CD4-positive, alpha-beta T cell treated with Interleukin-1 beta for 1 hour (primary cell): ENCODE measurements at regions not wholly inside any gene's neighbourhood (a gene's known extent, or its start where the extent isn't known, plus 50 kb on each side); places are given as distances from the start of the nearest gene placed in this dataset.

Source experiments
- DNase-seq, 2 donors: peaks; one replicate each; pipeline ENCODE4 v3.0.0-alpha.2; 2020 to 2022

DNA sequence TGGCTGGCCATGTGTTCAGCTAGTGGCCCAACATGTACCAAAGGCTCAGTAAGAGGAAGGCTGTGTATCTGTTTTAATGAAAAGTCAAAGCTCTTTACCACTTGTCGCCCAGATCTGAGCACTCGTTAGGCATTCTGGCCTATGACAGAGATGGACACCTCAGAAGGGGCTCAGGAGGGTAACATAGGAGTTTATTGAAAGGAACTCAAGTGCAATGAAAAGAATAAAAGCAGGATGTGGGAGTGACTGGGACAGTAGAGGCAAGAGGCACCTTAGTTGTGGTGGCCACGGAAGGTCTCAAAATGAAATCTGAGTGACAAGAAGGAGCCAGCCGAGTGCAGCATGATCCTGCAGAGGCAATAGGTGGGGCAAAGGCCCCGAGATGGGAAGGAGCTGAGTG is 309.7 kb downstream of the MN1 start:
- no peak for DNase-seq

DNA sequence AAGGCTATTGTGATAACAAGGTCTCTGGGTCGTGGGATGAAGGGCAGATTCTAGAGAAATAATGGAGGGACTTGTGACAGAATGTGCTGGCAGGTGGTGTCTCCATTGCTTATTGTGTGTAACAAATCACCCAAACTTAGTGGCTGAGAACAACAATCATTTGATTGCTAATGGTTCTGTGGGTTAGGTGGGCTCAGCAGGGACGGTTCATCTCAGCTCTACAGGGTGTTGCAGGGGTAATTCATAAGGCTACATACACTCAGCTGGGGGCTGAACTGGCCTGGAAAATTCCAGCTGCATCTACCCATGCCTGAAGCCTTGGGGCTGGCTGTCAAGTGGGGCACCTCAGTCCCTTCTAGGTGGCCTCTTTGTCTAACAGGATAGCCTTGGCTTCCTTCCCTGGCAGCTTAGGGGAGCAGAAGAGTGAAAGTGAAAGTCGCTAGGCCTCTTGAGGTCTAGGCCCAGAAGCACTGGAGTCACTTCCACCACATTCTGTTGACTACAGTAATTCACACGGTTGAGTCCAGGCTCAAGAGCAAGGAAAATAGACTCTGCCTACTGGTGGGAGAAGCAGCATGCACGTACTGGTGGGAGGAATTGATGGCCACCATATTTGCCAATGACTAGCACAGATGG is 308.9 kb downstream of the MN1 start:
- DNase-seq = no peak

DNA sequence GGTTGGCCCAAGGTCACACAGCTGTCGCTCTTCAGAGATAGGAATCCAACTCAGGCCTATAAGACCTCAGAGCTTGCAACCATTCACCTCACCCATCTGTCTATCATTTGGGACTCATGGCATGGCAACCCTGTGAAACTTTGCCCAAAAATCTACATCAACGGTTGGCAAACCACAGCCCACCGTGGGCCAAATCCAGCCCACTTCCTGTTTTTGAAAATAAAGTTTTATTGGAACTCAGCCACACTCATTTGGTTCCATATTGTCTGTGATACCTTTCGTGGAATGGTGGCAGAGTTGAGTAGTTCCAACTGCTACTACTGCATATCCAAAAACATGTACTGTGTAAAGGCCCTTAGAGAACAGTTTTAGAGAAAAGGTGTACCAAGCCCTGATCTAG is 307.8 kb downstream of the MN1 start:
- no peak for DNase-seq

DNA sequence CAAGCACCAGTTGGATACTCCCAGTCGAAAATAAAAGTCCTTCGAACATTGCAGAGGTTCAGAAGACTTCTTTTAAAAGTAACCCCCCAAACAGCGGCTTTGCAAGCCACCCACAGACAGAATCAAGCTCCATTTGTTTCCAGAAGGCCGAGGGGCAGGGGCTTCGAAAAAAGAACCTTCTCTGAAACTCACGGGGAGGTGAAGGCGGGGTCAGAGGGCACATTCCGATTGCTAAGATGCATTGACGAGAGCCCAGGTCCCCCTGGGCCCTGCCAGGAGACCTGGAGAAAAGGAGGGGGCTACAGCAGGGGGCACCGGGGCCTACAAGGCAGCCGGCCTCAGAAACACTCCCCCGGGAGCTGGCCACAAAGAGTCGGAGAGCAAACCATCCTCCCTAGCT is 306.8 kb downstream of the MN1 start:
- DNase-seq = no peak

DNA sequence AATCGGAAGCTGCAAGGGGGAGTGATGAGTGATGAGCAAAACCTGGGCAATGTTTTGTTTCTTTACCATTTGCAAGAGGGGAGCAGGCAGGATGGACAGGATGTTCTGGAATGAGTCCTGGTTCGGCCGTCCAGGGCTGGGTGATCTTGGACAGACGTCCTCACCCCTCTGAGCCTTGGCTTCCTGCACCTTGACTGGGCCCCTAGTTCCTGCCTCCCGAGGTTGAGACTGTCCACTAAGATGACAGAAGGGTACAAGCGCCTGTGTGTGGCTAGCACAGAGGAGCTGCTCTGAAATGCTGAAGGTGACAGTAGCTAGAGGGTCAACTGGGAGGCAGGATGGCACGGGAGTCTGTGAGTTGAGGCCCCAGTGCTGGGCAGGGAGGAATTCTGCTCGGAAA is 306.2 kb downstream of the MN1 start:
- no peak for DNase-seq

DNA sequence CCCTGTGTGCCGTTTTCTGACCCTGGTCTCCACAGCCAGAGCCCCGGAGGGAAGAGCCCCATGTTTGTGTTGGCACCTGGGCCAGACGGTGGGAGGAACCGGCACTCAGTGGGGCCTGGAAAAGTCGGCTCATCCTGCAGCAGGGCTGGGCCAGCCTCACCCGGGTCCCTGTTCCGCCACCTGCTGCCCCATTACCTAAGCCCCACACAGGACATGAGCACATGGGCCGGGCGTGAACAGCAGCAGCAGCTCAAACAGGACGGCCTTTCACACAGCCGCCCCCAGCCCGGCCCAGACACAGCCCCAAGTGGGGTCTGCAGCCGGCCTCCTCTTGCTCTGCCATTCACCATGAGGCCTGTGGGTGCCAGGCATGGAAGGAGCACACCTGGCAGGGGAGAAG is 302.4 kb downstream of the MN1 start:
- DNase-seq = no peak

DNA sequence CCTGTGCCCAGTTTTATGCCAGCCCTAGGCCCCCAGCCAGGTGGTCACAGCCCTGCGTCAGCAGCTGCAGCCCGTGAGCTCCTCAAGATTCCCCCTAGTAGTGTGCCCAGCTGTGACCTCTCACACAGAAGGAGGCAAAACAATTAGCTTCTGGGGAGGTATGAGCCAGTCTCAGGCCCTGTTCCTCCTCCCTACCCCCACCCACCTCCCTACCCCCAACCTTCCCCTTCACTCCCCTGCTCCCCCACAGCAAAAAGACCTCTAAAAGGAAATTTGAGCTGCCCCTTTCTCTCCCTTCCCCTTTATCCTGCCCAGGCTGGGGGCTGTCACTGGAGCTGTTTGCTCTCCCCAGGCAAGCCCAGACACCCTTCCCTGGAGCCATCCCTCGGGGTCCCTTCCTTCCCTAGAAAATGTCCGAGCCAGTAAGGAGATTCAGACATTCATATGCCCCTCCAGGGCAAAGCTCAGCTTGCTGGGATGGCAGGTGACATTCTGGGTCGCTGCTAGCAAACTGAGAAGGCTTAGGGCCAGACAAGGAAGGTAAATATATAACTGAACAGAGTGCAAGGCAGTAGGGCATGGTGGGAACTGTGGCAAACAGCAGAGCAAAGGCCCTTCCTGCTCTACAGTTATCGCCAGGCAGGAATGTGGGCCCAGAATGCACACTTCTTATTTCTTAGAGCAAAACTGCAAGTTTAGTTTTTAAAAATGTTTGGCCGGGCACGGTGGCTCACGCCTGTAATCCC is 300.2 kb downstream of the MN1 start:
- no peak for DNase-seq

DNA sequence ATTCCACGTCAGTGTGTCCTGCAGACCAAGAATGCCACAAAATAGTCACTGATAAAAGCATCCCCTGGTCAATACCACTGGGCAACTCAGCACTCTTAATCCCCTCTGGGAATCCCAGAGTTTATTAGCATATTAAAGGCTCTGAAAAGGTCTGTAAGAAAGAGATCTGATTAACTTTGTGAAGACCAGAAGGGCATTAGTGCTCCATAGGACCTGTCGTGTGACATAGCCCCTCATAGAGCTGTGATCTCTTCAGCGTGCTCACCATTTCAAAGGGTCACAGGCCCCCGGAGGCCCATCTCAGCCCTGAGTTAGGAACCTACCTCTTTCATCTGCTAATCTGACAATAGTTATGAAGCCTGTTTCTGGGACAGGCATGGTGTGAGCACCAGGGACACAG is 299.2 kb downstream of the MN1 start:
- DNase-seq = no peak

DNA sequence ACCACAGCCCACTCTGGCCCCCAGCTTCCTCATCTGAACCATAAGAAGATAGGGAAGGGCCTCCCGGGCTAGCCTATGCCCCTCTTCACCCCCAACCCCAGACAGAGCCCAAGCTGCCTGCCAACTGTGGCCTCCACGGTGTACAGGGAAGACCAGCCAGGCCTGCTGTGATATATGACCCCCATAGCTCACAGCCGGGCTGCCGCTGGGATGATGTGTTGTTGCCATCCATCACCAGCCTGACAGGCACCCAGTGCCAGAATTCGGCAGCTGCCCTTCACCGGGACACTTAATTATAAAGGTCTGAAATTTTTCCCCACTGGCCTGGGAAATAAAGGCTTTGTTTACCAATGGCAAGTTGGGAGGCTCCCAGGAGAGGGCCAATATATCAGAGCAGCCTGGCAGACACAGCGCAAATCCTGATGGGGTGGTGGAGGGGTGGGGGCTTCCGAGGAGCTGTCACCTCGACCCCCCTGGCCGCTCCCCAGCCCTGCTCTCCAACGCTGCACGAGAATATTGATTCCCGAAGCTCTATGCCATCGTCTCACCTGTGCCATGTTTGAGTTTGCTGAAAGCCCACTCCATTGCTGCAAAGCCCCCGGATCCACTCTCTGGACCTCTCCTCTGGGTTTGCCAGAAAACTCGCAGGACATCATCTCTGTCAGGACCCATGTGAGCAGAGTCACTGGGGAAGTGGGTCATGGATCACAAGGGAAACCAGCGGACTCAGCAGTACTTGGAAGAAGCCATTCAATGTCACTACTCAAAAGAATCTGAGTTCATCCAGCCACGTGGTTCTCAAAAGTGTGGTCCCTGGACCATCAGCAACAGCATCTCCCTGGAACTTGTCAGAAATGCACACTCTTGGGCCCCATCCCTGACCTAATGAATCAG is 296.9 kb downstream of the MN1 start:
- no peak for DNase-seq

DNA sequence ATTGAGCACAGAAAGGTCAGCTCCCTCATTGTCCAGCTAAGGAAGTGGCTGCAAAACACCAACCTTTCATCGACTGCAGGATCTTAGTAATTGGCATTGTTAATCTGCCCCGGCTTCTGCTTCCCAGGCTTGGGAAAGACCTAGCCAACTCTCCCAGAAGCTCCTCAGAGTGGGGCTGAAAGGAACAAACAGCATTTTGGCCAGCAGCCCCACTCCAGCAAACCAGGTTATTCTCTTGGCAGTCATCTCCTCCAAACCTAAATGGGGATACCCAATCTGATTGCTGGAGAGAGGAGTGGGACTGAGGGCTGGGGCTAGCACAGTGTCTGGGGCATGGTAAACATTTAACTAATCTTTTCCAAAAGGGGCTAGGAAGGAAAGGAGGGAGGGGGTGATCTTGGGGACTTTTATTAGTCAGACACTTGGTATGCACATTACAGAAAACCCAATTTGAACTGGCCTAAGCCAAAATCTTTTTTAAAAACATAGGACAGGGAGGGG is 294.4 kb downstream of the MN1 start:
- DNase-seq = no peak

DNA sequence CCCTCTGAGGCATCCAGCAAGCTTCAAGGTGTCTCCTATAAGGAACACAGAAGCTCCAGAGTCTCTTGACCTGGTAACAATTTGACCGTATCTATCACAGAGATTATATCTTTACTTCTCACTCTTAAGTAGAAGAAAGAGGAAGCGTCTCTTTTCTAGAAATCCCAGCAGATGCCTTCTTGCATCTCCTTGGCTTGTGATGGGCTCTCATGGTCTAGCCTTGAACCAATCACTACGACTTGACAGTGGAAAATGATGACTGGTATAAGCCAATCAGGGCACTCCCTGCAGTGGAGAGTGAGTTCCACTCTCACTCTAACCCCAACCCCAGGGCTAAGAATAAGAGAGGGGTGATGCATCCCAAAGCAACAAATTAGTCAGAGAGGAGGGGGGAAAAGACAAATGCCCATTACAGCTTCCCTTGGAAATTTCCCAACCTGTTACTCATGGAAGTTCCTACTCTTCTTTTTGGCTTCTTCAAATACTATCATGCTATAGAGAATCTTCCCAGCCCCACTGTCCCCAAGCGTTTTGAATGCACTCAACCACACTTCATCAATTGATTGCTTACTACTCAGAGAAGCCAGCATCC is 293.5 kb downstream of the MN1 start:
- no peak for DNase-seq

DNA sequence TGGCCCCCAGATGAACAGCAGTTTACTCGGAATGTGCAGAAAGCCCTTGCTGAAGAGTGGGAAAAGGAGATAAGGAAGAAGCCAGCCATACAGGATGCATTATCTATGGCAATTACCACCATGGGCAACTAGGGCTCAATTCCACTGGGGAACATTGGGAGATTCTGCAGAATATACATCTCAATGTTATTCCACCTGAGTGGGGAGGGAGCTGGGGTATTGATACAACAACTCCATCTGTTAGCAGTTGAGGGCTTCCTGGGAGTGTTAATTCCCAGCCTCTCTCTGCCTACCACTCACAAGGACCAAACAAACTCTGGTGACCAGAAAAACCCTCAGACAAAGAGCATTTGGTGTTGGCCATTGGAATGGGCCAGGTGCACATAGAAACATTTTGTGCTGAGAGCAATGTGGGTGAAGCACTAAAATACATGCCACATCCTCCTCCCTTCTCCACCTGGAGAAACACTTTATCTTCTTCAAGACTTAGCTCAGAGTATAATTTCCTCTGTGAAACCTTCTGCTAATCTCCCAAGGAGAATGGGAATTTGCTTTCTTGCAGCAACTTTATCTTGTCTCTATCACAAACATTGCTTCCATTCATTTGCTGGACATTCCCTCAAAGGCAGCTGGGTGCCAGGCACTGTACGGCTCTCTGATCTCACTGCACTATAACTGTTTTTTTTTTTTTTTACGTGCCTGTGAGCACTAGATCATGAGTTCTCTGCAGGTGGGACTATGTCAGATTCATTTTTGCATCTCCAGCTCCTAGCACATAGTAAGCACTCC is 292.2 kb downstream of the MN1 start:
- DNase-seq = no peak

DNA sequence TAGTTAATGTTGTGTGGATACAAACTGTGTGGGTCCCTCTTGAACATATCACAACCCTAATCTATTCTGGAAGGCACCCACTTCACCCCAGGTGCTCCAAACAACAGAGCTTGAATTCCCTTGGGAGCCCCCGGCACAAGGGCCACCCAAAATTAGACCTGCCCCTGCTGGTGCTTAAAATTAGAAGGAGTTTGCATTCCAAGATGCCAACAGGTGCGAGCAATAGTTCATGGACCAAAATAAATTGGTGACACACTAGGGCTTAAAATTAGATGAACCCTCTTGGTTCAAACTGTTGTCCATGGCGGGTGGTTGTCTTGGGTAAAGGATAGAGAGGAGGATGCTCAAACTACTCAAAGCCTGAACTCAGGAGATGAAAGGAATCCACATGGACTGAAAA is 291.5 kb downstream of the MN1 start:
- no peak for DNase-seq

DNA sequence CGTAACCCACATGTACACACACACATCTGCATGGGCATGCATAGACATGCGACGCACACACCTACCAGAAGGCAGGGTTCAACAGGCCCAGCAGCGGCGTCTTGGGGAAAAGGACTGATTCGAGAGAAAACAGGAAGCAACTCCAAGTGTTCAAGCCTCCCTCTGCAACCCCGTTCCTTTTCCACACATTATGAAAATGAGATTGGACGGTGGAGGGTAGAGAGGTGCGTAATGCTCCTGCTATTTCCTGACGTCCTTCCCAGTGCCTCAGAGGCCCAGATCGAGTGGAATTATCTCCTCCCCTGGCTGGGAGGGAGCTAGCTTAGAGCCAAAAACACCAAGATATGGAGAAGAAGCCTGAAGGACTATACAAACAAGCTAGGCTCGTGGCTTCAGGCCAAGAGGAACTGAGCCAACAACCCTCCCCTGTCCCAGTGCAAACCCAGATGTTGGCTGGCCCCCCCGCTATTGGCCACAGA is 289.2 kb downstream of the MN1 start:
- no peak for DNase-seq

DNA sequence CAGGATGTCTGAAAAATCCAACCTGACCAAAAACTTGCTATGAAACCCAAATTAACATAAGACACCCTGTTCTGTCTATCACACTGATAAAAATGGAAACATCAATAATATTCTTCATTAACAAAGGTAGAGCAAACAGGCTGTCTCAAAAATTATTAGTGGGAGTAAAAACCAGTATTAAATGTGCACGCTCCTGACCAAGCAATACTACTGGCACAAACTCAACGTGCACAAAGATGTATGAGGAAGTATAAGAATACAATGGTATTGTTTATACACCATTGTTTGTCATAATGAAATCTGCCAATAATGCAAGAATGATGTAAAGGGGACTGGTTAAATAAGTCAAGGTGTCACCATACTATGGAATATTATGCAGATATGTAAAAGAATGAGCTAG is 288.5 kb downstream of the MN1 start:
- no peak for DNase-seq

DNA sequence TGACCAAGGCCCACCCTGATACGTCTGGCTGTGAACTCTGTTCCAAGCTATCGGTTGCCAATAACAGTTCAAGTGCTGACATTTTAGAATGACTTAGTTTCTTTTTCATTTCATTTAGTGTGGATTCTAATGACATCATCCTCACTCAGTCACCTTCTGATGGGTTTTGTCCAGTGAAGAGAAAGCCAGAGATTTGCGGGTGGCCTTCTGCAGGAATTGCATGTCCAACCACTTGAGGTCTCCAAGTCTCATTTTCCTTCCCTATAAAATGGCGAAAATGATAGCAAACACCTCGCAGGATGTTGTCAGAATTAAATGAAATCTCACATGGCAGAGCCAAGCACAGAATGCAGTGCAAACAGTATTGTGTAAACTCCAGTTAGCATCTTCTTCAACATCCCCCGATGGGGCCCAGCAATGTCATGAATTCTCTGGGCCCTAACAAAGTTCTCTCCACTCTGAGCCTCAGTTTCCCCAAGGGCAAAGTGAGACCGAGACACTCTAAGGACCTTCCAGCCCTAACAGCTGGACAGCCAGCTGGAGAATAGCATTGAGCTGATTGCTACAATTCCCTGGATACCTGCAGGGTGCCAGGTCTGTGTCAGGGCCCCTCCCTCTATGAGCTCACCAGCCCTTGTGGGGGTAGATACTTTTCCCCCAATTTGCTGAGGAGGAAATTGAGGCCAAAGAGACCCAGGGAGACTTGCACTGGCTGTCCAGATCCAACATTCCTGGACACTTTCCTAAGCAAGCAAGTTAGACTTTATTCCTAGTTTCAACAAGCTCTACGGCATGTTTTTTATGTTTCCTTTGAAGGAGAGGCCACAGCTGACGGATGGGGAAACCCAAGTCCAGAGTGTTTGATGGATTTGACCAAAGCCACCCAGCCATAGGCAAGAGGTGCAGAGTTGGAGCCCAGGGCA is 286.7 kb downstream of the MN1 start:
- no peak for DNase-seq

DNA sequence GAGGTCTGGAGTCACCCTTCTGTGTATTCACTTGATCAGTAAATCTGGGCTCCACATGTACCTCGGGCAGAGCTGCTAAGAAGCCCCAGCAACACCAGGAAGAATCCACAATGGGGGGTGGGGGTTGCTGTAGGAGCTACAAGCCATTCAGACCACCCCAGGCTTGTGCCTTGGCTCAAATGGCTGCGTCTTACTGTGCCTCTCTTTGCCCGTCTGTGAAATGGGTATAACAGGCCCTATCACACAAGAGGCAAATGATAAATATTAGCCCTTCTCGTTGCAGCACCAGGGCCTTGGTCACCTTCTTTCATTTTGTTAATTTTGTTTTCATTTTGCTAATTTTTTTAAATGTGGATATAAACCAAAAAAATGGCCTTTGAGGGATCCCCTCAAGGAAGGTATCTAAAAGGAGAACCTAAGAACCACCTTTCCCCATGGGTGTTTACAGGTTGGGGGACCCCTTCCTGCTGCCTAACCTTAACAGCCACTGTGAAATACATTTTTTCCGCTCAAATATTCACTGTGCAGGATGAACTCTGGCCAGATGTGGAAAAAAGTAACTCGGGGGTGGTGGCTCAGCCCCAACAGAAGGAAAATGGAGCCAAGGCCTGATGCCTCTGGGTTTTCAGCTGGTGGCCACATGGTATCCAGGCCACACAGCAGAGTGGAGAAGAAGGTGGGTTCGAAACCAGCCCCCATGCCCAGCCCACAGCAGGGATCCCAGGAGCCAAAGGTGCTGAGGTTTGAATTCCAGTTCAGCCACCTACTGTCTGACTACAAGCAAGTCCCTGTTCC is 284.0 kb downstream of the MN1 start:
- DNase-seq = no peak

DNA sequence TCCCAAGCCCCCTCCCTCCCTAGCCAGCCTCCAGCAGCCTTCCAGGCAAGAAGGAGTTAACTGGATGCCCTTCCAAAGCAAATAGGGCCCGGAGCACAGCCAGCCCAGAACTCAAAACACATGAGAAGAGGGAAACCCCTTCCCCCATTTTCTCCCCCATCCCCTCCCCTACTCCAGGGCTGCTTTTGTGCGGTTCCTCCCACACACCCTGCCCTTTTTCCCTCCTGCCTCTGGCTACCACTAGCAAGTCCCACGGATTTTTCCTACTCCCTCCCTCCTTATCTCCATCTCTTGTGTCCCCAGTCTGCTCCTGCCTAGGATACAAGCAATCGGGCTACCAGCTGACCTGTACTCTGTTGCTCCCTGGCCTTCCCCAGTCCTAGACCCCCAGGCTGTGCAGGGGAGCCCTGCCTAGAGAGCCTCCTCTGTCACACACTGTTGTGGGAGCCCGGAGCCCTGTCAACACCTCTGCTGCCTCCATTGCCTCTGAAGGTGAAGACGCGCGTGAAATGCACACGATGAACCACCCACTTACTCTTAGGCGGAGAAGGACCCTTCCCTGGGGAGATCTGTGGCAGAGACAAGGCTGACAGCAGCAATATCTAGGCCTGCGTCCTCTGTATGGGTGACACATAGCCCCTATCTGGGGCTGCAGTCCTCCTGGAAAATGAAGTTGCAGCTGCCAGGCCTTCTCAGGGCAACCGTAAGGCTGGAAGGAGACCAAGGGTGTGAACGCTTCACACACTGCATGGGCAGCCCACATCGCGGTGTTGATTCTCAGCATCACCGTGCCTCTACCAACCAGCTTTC is 282.8 kb downstream of the MN1 start:
- no peak for DNase-seq

DNA sequence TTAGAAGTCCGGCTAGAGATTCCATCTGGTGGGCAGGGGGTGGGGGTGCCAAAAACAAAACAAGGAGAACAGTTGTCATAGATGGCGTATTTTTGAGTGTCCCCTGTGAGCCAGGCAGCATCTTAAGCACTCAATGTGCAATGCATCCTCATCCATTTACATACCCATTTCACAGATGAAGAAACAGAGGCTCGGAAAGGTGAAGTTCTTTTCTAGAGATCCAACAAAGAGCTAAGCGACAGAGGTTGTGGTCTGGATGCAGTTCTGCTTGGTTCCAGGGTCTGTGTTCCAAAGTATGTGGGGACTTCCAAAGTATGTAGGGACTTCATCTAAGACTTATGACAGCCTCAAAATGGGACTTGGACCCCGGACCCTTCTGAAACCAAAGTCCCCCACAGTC is 277.8 kb downstream of the MN1 start:
- DNase-seq = no peak
